ENCODE measurements at regions not wholly inside any gene's neighbourhood (a gene's known extent, or its start where the extent isn't known, plus 50 kb on each side); places are given as distances from the start of the nearest gene placed in this dataset.

DNA sequence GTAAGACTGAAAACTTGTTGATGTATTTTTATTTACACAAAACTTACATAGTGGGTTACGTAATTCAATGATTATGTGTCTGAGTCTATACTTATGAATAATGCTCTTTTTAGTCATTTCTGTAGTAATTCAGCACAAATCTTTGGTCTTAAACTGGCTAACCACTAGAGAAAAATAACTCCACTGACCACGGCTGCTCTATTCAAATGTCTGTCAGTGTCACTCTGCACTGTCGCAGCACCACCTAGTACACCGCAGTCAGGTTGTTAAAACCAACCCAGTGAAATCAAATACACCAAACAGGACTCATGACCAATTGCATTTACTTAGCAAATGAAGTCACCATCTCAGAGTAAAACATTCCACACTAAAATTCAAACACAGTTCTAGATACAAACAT is 93.5 kb upstream of the CCDC28A start:
- ATAC-seq (no peak), DNase-seq (ENCODE audit: low read depth, low spot score) (no peak)
- Histone ChIP-seq H3K9ac (ENCODE audit: low read length) (no peak overlapping the region), H2AFZ (ENCODE audit: low read depth, low read length, poor library complexity, severe bottlenecking) (no peak overlapping the region), H3K4me3 (replicated peaks in 1 of 2; ENCODE audit: low read depth in 1 of 2, low read length in 2 of 2) (no peak overlapping the region), H3K4me1 (ENCODE audit: control insufficient read depth in 1 of 2, insufficient read depth in 2 of 2, low read length in 2 of 2) (peaks cover 3 to 13% of the 10 kb centered on the region in 2 experiments; a peak in 3 of 4 replicates), H3K9me2 (ENCODE audit: insufficient read depth) (no peaks in the 10 kb centered on the region), H3K27me3 (ENCODE audit: insufficient read depth, low read length) (no peaks in the 10 kb centered on the region), H3K27ac (ENCODE audit: low read depth, low read length) (no peak overlapping the region), H3K9me3 (ENCODE audit: control insufficient read depth in 1 of 2, insufficient read depth in 1 of 2, low read depth in 1 of 2, low read length in 2 of 2) (no peaks in the 10 kb centered on the region), H3K36me3 (ENCODE audit: control insufficient read depth in 1 of 2, insufficient read depth in 2 of 2, low read length in 2 of 2) (no peaks in the 10 kb centered on the region), H3K79me2 (ENCODE audit: insufficient read depth, low read length) (peaks cover 25% of the 10 kb centered on the region; the same call in 1 of the 2 replicates), H3K4me2 (ENCODE audit: low read length) (no peak overlapping the region), H4K20me1 (ENCODE audit: insufficient read depth) (no peaks in the 10 kb centered on the region)
- intact Hi-C loops (cut with micrococcal nuclease), result no loop called here
- no TSS peak for BruUV-seq (replicated peaks)
- TF ChIP-seq FOSL1 (IDR thresholded peaks at IDR 0.05; ENCODE audit: low read depth) (no peak), SIN3A (IDR thresholded peaks at IDR 0.05; ENCODE audit: low read depth) (no peak), EZH2 (IDR thresholded peaks at IDR 0.05) (no peak), RAD21 (IDR thresholded peaks at IDR 0.05; ENCODE audit: low read depth) (no peak), POLR2AphosphoS5 (IDR thresholded peaks at IDR 0.05; ENCODE audit: low read depth, low read length) (no peak), EGR1 (IDR thresholded peaks at IDR 0.05; ENCODE audit: low read depth) (no peak)
- TF ChIP-seq, protein P1, sequence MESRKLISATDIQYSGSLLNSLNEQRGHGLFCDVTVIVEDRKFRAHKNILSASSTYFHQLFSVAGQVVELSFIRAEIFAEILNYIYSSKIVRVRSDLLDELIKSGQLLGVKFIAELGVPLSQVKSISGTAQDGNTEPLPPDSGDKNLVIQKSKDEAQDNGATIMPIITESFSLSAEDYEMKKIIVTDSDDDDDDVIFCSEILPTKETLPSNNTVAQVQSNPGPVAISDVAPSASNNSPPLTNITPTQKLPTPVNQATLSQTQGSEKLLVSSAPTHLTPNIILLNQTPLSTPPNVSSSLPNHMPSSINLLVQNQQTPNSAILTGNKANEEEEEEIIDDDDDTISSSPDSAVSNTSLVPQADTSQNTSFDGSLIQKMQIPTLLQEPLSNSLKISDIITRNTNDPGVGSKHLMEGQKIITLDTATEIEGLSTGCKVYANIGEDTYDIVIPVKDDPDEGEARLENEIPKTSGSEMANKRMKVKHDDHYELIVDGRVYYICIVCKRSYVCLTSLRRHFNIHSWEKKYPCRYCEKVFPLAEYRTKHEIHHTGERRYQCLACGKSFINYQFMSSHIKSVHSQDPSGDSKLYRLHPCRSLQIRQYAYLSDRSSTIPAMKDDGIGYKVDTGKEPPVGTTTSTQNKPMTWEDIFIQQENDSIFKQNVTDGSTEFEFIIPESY (IDR thresholded peaks at IDR 0.05; ENCODE audit: extremely low read depth, insufficient replicate concordance, low read length), result no peak
- RAD21 ChIA-PET (ENCODE audit: low non-redundant PET in 1 of 2, low total read pairs in 2 of 2, uncharacterized antibody in 2 of 2, unreplicated experiment in 2 of 2), result no interaction called here
- CTCF ChIA-PET, result no interaction called here
- POLR2A ChIA-PET, result no interaction called here

DNA sequence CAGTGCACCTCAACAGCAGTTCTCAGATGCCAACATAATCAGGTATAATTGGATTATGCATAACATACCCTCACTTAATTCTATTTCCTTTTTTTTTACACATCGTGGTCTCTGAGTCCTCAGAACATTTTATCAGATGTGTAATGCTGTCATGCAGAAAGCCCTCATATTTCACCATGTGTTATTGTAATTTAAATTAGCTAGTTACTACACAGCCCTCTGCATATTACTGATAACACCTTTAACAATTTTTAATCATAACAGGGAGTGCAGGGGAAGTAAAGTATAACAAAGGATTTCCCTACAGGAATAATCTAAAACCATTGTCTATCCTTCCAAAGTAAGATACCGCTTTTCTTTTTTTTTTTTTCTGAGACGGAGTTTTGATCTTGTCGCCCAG is 91.9 kb upstream of the CCDC28A start:
- Histone ChIP-seq H3K9me3 (ENCODE audit: control insufficient read depth in 1 of 2, insufficient read depth in 1 of 2, low read depth in 1 of 2, low read length in 2 of 2) (no peaks in the 10 kb centered on the region), H3K36me3 (ENCODE audit: control insufficient read depth in 1 of 2, insufficient read depth in 2 of 2, low read length in 2 of 2) (no peaks in the 10 kb centered on the region), H2AFZ (ENCODE audit: low read depth, low read length, poor library complexity, severe bottlenecking) (no peak overlapping the region), H3K27me3 (ENCODE audit: insufficient read depth, low read length) (no peaks in the 10 kb centered on the region), H3K9ac (ENCODE audit: low read length) (no peak overlapping the region), H3K9me2 (ENCODE audit: insufficient read depth) (no peaks in the 10 kb centered on the region), H4K20me1 (ENCODE audit: insufficient read depth) (no peaks in the 10 kb centered on the region), H3K4me3 (replicated peaks in 1 of 2; ENCODE audit: low read depth in 1 of 2, low read length in 2 of 2) (no peak overlapping the region), H3K4me2 (ENCODE audit: low read length) (no peak overlapping the region), H3K27ac (ENCODE audit: low read depth, low read length) (no peak overlapping the region), H3K4me1 (ENCODE audit: control insufficient read depth in 1 of 2, insufficient read depth in 2 of 2, low read length in 2 of 2) (peaks cover 3 to 13% of the 10 kb centered on the region in 2 experiments; a peak in 3 of 4 replicates), H3K79me2 (ENCODE audit: insufficient read depth, low read length) (0 out of 2 replicates have a peak, but pooled peaks cover 25% of the 10 kb centered on the region)
- RAD21 ChIA-PET (ENCODE audit: low non-redundant PET in 1 of 2, low total read pairs in 2 of 2, uncharacterized antibody in 2 of 2, unreplicated experiment in 2 of 2), result no interaction called here
- TF ChIP-seq, protein P2, sequence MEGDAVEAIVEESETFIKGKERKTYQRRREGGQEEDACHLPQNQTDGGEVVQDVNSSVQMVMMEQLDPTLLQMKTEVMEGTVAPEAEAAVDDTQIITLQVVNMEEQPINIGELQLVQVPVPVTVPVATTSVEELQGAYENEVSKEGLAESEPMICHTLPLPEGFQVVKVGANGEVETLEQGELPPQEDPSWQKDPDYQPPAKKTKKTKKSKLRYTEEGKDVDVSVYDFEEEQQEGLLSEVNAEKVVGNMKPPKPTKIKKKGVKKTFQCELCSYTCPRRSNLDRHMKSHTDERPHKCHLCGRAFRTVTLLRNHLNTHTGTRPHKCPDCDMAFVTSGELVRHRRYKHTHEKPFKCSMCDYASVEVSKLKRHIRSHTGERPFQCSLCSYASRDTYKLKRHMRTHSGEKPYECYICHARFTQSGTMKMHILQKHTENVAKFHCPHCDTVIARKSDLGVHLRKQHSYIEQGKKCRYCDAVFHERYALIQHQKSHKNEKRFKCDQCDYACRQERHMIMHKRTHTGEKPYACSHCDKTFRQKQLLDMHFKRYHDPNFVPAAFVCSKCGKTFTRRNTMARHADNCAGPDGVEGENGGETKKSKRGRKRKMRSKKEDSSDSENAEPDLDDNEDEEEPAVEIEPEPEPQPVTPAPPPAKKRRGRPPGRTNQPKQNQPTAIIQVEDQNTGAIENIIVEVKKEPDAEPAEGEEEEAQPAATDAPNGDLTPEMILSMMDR (IDR thresholded peaks at IDR 0.05 in 2 of 3, conservative IDR thresholded peaks at IDR 0.05 in 1 of 3; ENCODE audit: borderline replicate concordance in 1 of 3, insufficient read depth in 1 of 3, low read depth in 2 of 3, low read length in 2 of 3), result no peak
- TF ChIP-seq POLR2AphosphoS5 (IDR thresholded peaks at IDR 0.05; ENCODE audit: low read depth, low read length) (no peak), JUND (IDR thresholded peaks at IDR 0.05) (no peak), SIN3A (IDR thresholded peaks at IDR 0.05; ENCODE audit: low read depth) (no peak), YY1 (IDR thresholded peaks at IDR 0.05; ENCODE audit: extremely low read depth, insufficient replicate concordance, low read depth, low read length) (no peak)
- ATAC-seq, result no peak
- no peak for DNase-seq (ENCODE audit: low read depth, low spot score)
- no TSS peak for BruUV-seq (replicated peaks)
- intact Hi-C loops (cut with micrococcal nuclease), result no loop called here
- POLR2A ChIA-PET, result no interaction called here
- CTCF ChIA-PET, result no interaction called here
